Keratinocyte (primary cell): ENCODE measurements at regions not wholly inside any gene's neighbourhood (a gene's known extent, or its start where the extent isn't known, plus 50 kb on each side); places are given as distances from the start of the nearest gene placed in this dataset.

ENCODE experiments used
- DNase-seq: peaks from one replicate; pipeline ENCODE4 v3.0.0-alpha.2; 2011; ENCODE audit warnings: low read depth, missing footprints, low spot score
- FAIRE-seq: peaks from 2 replicates; lab custom pipeline; 2011; peaks lifted over from hg19 to GRCh38; lab: Jason Lieb, UNC
- H2AFZ ChIP-seq: 2 replicates; pipeline ENCODE4 v1.6.0; 2012; ENCODE audit warnings: low read length, control low read depth, inconsistent platforms; ENCODE audit not compliant: control insufficient read depth
- H3K27ac ChIP-seq: 2 replicates; pipeline ENCODE4 v1.5.1; 2011; ENCODE audit warnings: low read length; ENCODE audit not compliant: control insufficient read depth, insufficient read depth
- H3K27me3 ChIP-seq: 3 replicates; pipeline ENCODE4 v1.6.0; 2011; ENCODE audit warnings: low read length; ENCODE audit not compliant: control insufficient read depth, insufficient read depth; ENCODE audit errors: extremely low read depth
- H3K36me3 ChIP-seq, 2 experiments: 2 replicates in 1 of 2; 3 replicates in 1 of 2; pipeline ENCODE4 v1.5.1; 2011; ENCODE audit warnings: low read length in 2 of 2, mild to moderate bottlenecking in 1 of 2; ENCODE audit not compliant: control insufficient read depth in 2 of 2, insufficient read depth in 2 of 2; ENCODE audit errors: extremely low read depth in 1 of 2
- H3K4me1 ChIP-seq: 3 replicates; pipeline ENCODE4 v1.5.1; 2011; ENCODE audit warnings: low read length; ENCODE audit not compliant: control insufficient read depth, insufficient read depth; ENCODE audit errors: extremely low read depth
- H3K4me2 ChIP-seq: 3 replicates; pipeline ENCODE4 v1.6.0; 2011; ENCODE audit warnings: low read depth, low read length; ENCODE audit not compliant: control insufficient read depth, insufficient read depth; ENCODE audit errors: extremely low read depth
- H3K4me3 ChIP-seq, 3 experiments: fragments of 200-600 bp in 1 of 3; sonication (generic) in 1 of 3; 2 replicates in 2 of 3; 3 replicates in 1 of 3; pipeline ENCODE4 v1.5.1; 2011 to 2016; ENCODE audit warnings: low read length in 3 of 3, mild to moderate bottlenecking in 3 of 3, control low read depth in 2 of 3, inconsistent platforms in 1 of 3, low read depth in 1 of 3, mixed read lengths in 1 of 3, mixed run types in 1 of 3, moderate library complexity in 1 of 3; ENCODE audit not compliant: control insufficient read depth in 2 of 3, insufficient read depth in 2 of 3; ENCODE audit errors: extremely low read depth in 1 of 3
- H3K79me2 ChIP-seq: 2 replicates; pipeline ENCODE4 v1.6.0; 2012; ENCODE audit warnings: low read length; ENCODE audit not compliant: control insufficient read depth, insufficient read depth
- H3K9ac ChIP-seq: 3 replicates; pipeline ENCODE4 v1.6.0; 2011; ENCODE audit warnings: low read length; ENCODE audit not compliant: control insufficient read depth, insufficient read depth; ENCODE audit errors: extremely low read depth
- H3K9me1 ChIP-seq: 3 replicates; pipeline ENCODE4 v1.6.0; 2011; ENCODE audit warnings: low read length; ENCODE audit not compliant: control insufficient read depth, insufficient read depth; ENCODE audit errors: extremely low read depth
- H3K9me3 ChIP-seq: 2 replicates; pipeline ENCODE4 v1.5.1; 2012; ENCODE audit warnings: low read depth, low read length; ENCODE audit not compliant: control insufficient read depth
- H4K20me1 ChIP-seq: 3 replicates; pipeline ENCODE4 v1.6.0; 2011; ENCODE audit warnings: low read length; ENCODE audit not compliant: control insufficient read depth, insufficient read depth; ENCODE audit errors: extremely low read depth
- EZH2 ChIP-seq: IDR thresholded peaks from one replicate; pipeline ENCODE4 v1.6.1; 2012; ENCODE audit warnings: inconsistent platforms, mild to moderate bottlenecking, low read length, moderate library complexity
- dilution Hi-C: fragments of 300-500 bp; cut with MboI; formaldehyde crosslinking; loops from one replicate; pipeline ENCODE4 v1.7.0; 2020; ENCODE audit warnings: low sequenced_read_pairs; ENCODE audit not compliant: extremely low pct_ligation_motif_present
- TF ChIP-seq, protein P1 (sequence below), 3 experiments: IDR thresholded peaks in 1 of 3; conservative IDR thresholded peaks in 1 of 3; optimal IDR thresholded peaks in 1 of 3; 2 replicates in 2 of 3; 3 replicates in 1 of 3; pipeline versions ENCODE3 to v1.5.1; 2011; ENCODE audit warnings: low read length in 3 of 3, mild to moderate bottlenecking in 3 of 3, moderate library complexity in 2 of 3, control low read depth in 1 of 3, inconsistent platforms in 1 of 3; ENCODE audit not compliant: insufficient read depth in 2 of 3; ENCODE audit errors: extremely low read depth in 1 of 3

DNA sequence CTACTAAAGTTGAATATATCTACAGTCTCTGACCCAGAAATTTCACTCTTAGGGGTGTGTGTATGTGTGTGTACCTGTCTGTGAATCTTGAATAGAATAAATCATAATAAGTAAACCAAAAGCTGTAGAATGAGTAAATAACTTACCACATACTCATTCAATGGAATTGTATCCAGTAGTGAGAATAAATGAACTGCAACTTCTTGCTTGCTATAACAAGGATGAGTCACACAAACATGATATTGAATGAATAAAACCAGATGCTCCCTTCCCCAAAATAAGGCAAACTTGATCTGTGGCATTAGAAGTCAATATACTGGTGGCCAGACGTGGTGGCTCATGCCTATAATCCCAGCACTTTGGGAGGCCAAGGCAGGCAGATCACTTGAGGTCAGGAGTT lies 259.8 kb upstream of the MON1B start:
- Histone ChIP-seq H3K36me3 (no peaks in the 10 kb centered on the region), H3K9me3 (peaks cover 1% of the 10 kb centered on the region), H3K27ac (no peak overlapping the region), H3K4me1 (no peaks in the 10 kb centered on the region), H3K27me3 (no peaks in the 10 kb centered on the region), H3K4me3 (no peak overlapping the region), H3K79me2 (no peaks in the 10 kb centered on the region), H2AFZ (no peak overlapping the region), H3K9me1 (no peaks in the 10 kb centered on the region), H3K4me2 (no peak overlapping the region), H3K9ac (no peak overlapping the region), H4K20me1 (no peaks in the 10 kb centered on the region)
- no peak for TF ChIP-seq EZH2
- TF ChIP-seq, protein P1, sequence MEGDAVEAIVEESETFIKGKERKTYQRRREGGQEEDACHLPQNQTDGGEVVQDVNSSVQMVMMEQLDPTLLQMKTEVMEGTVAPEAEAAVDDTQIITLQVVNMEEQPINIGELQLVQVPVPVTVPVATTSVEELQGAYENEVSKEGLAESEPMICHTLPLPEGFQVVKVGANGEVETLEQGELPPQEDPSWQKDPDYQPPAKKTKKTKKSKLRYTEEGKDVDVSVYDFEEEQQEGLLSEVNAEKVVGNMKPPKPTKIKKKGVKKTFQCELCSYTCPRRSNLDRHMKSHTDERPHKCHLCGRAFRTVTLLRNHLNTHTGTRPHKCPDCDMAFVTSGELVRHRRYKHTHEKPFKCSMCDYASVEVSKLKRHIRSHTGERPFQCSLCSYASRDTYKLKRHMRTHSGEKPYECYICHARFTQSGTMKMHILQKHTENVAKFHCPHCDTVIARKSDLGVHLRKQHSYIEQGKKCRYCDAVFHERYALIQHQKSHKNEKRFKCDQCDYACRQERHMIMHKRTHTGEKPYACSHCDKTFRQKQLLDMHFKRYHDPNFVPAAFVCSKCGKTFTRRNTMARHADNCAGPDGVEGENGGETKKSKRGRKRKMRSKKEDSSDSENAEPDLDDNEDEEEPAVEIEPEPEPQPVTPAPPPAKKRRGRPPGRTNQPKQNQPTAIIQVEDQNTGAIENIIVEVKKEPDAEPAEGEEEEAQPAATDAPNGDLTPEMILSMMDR (optimal IDR thresholded peaks at IDR 0.05 in 1 of 3, IDR thresholded peaks at IDR 0.05 in 1 of 3, conservative IDR thresholded peaks at IDR 0.05 in 1 of 3; ENCODE audit: extremely low read depth in 1 of 3, insufficient read depth in 2 of 3, low read length in 3 of 3), result no peak
- dilution Hi-C loops, result no loop called here
- FAIRE-seq (no peak), DNase-seq (no peak)

DNA sequence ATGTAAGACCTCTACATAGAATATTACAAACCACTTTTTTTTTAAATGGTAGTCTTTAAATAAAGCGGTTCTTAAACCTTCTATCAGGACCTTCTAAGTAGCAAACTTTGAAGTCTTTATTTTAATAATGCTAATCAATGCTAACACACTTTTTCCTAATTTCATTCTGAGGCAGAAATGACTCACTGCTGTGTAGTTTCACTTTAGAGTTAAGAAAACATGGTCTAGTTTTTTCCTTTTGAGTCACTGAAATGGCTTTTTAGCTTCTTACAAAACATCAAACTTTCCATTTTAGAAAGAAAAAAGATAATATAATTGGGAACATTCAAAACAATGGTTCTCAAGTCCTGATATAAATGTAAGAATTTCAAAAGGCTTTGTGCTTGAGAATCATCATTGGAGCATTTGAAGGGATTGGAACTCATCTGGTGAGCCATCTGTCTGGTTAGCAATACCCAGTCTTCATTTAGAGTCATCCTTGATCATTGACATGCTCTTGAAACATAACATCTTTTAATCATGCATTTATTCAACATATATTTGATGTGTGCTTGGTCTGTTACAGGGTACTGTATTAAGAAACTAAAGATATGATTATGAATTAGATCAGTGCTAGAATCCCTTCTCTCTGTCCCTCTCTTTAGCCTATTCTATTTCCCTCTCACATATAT lies 258.3 kb upstream of the MON1B start:
- Histone ChIP-seq H3K79me2 (no peaks in the 10 kb centered on the region), H3K9ac (no peak overlapping the region), H2AFZ (no peak overlapping the region), H3K27ac (no peak overlapping the region), H3K9me1 (no peaks in the 10 kb centered on the region), H3K9me3 (peaks cover 1% of the 10 kb centered on the region), H3K4me3 (no peak overlapping the region), H3K27me3 (no peaks in the 10 kb centered on the region), H4K20me1 (no peaks in the 10 kb centered on the region), H3K4me2 (no peak overlapping the region), H3K4me1 (no peaks in the 10 kb centered on the region), H3K36me3 (no peaks in the 10 kb centered on the region)
- FAIRE-seq (no peak), DNase-seq (no peak)
- TF ChIP-seq, protein P1 (optimal IDR thresholded peaks at IDR 0.05 in 1 of 3, IDR thresholded peaks at IDR 0.05 in 1 of 3, conservative IDR thresholded peaks at IDR 0.05 in 1 of 3; ENCODE audit: extremely low read depth in 1 of 3, insufficient read depth in 2 of 3, low read length in 3 of 3), result no peak
- dilution Hi-C loops, result no loop called here
